ENCODE measurements at regions not wholly inside any gene's neighbourhood (a gene's known extent, or its start where the extent isn't known, plus 50 kb on each side); places are given as distances from the start of the nearest gene placed in this dataset.
"Not testable (repeated sequence)": the region's sequence is repeated elsewhere in the genome, so short reads cannot be mapped to it uniquely, and the experiment has no call there.

DNA sequence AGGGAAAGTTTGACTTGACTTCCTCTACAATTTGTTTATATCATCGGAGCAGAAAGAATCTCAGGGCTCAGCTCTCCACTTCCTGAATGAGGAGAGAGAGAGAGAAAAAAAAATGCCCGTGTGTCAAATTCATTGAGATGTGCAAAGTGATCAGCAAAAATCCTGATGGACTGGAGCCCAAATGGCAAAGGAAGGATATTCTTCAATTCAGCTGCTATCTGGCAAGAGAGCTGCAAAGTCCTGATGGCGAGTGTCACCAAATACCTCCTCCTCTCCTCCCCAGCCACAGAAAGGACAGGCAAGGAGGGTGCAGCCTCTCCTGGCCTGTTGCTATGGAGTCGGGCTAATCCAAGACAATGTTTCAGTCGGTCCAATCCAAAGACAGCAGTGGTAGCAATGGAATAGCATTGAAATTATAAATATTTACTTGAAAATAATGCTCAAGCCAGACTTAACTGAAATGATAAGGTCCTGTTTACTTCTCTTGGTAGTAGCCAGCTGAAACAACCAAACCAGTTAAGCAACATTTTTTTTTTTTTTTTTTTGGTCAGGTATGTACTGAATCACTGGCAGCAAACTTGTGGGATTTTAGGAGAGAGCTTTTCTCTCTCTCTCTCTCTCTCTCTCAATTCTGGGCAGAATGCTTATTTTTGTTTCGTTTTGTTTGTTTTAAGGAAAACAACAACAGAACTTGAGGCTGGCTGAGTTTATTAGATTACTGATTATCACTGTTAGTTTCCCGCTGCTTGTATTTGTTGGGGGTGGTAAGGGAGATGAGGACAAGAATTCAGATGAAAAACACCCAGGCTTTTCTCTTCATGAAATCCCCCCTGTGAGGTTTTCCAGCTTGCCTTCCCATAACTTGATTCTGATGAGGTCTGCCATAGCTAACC, 204.2 kb downstream of the BCAS1 start:
- TF ChIP-seq, protein P1, sequence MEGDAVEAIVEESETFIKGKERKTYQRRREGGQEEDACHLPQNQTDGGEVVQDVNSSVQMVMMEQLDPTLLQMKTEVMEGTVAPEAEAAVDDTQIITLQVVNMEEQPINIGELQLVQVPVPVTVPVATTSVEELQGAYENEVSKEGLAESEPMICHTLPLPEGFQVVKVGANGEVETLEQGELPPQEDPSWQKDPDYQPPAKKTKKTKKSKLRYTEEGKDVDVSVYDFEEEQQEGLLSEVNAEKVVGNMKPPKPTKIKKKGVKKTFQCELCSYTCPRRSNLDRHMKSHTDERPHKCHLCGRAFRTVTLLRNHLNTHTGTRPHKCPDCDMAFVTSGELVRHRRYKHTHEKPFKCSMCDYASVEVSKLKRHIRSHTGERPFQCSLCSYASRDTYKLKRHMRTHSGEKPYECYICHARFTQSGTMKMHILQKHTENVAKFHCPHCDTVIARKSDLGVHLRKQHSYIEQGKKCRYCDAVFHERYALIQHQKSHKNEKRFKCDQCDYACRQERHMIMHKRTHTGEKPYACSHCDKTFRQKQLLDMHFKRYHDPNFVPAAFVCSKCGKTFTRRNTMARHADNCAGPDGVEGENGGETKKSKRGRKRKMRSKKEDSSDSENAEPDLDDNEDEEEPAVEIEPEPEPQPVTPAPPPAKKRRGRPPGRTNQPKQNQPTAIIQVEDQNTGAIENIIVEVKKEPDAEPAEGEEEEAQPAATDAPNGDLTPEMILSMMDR (IDR thresholded peaks at IDR 0.05; ENCODE audit: extremely low read depth, low read depth, low read length): no peak
- Histone ChIP-seq H2AFZ (ENCODE audit: low read length) (peak overlapping the region; percentile 78), H3K27ac (ENCODE audit: low read depth, low read length) (peak overlapping the region; percentile 81), H3K4me2 (ENCODE audit: insufficient read depth, low read length) (peak overlapping the region; percentile 64), H4K20me1 (ENCODE audit: insufficient read depth, low read length) (no peaks in the 10 kb centered on the region), H3K27me3 (ENCODE audit: insufficient read depth, low read length) (no peaks in the 10 kb centered on the region), H3K4me1 (ENCODE audit: insufficient read depth, low read length) (peaks cover 31% of the 10 kb centered on the region), H3K36me3 (ENCODE audit: insufficient read depth, low read length) (no peaks in the 10 kb centered on the region), H3K79me2 (ENCODE audit: insufficient read depth, low read length) (no peaks in the 10 kb centered on the region), H3K4me3 (ENCODE audit: insufficient read depth, low read length) (peak overlapping the region; percentile 17), H3K9me3 (ENCODE audit: low read depth, low read length) (no peaks in the 10 kb centered on the region)
- DNase-seq (ENCODE audit: insufficient read length, low spot score, missing footprints): no peak

DNA sequence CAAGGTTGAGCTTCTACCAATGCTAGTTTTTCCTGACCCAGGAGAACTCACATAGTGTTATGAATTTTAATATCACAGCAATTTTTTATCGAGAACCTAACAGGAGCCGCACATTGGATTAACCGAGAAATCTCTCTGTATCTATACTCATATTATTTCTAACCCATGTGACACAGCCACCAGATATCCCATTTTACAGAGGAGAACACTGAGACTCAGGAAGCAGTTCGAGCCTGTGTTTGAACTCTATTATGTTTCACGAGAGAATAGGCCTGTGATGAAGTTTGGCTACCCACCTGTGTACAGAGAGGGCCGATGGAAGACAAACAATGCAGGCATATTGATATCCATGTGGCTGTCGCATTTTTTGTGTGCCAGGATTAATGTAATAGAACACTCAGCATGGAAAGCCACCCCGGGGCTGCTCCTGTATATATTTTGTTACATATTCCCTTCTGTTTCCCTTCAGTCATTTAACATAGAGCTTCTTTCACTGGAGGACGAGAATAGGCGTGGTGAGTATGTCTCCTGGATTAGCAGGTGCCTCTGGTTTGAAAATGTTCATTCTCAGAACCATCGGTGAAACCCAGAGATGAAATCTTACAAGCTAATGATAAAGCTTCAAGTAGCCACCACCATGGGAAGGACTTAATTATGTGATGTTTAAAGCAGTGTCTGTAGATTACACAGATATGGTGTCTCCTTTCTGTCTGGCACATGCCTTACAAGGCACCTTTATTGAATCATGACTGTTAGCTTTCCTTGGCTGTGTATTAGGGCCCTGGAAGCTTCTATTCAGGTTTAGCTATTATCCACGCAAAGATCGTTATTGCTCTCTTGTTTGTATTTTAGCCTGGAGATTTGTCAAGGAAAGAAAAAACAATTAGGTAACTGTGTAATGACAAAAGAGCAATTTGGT, 205.4 kb downstream of the BCAS1 start:
- peaks cover 32% of the 10 kb centered on the region for H3K4me1 ChIP-seq (ENCODE audit: insufficient read depth, low read length)
- H3K79me2 ChIP-seq (ENCODE audit: insufficient read depth, low read length); H3K36me3 ChIP-seq (ENCODE audit: insufficient read depth, low read length); H3K27me3 ChIP-seq (ENCODE audit: insufficient read depth, low read length); H3K4me3 ChIP-seq (ENCODE audit: insufficient read depth, low read length); H3K9me3 ChIP-seq (ENCODE audit: low read depth, low read length); H4K20me1 ChIP-seq (ENCODE audit: insufficient read depth, low read length); DNase-seq (ENCODE audit: insufficient read length, low spot score, missing footprints): not testable (repeated sequence)
- peak overlapping the region; percentile 64 for H3K4me2 ChIP-seq (ENCODE audit: insufficient read depth, low read length)
- H2AFZ ChIP-seq (ENCODE audit: low read length): peak overlapping the region; percentile 38
- peak overlapping the region; percentile 81 for H3K27ac ChIP-seq (ENCODE audit: low read depth, low read length)

DNA sequence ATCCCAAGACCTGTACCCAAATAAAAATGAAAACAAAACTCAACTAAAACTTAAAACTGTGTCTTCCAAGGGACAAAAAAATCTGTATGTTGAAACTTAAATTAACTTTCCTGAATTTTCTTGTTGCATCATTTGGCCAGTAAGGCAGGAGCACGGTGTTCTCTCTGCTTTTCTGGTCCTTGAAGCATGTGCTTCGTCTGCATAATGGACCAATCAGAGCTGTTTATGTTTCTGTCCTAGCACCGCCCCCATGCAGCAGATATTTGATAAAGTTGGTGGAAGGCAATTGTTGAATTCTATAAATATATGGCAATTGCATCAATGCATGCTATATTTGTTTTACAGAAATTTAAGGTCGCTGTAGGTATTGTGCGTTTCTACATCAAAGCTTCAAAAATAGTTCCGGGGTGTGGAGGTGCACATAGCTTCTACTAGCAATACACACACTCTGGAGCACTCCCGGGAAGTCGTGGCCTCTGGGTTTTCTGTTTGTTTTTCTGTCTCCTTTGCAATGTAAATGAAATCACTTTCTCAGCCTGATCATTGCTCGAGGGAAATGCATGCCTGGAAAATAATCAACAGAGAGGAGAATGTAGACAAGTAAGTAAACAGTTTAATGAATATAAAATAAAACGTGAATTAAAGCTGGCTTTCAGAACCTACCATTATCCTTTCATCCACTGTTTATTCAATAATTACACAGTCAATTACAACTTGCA, 206.3 kb downstream of the BCAS1 start:
- H3K4me1 ChIP-seq (ENCODE audit: insufficient read depth, low read length): peaks cover 30% of the 10 kb centered on the region
- H3K36me3 ChIP-seq (ENCODE audit: insufficient read depth, low read length); H3K79me2 ChIP-seq (ENCODE audit: insufficient read depth, low read length); H4K20me1 ChIP-seq (ENCODE audit: insufficient read depth, low read length); H3K4me2 ChIP-seq (ENCODE audit: insufficient read depth, low read length); H3K27me3 ChIP-seq (ENCODE audit: insufficient read depth, low read length); H2AFZ ChIP-seq (ENCODE audit: low read length); H3K9me3 ChIP-seq (ENCODE audit: low read depth, low read length); H3K27ac ChIP-seq (ENCODE audit: low read depth, low read length); DNase-seq (ENCODE audit: insufficient read length, low spot score, missing footprints); H3K4me3 ChIP-seq (ENCODE audit: insufficient read depth, low read length): not testable (repeated sequence)

DNA sequence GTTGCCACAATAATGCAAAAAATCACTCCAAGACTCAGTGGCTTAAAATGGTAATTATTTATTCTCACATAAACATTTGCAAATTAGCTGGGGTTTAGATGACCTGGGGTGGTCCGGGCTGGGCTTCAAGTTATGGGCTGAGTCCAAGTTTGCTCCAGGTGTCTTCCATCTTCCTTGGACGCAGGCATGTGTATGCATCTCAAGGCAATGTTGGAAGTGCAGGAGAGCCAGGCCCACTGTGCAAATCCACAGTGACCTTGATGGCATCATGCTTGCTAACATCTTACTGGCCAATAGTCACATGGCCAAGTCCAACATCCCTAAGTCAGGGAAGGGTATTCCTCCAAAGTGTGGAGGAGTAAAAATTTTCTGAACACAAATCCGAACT, 206.9 kb downstream of the BCAS1 start:
- H3K4me2 ChIP-seq (ENCODE audit: insufficient read depth, low read length); H3K27ac ChIP-seq (ENCODE audit: low read depth, low read length); H3K9me3 ChIP-seq (ENCODE audit: low read depth, low read length); H3K4me3 ChIP-seq (ENCODE audit: insufficient read depth, low read length); DNase-seq (ENCODE audit: insufficient read length, low spot score, missing footprints); H2AFZ ChIP-seq (ENCODE audit: low read length); H4K20me1 ChIP-seq (ENCODE audit: insufficient read depth, low read length); H3K79me2 ChIP-seq (ENCODE audit: insufficient read depth, low read length); H3K27me3 ChIP-seq (ENCODE audit: insufficient read depth, low read length); H3K36me3 ChIP-seq (ENCODE audit: insufficient read depth, low read length): not testable (repeated sequence)
- H3K4me1 ChIP-seq (ENCODE audit: insufficient read depth, low read length): peaks cover 30% of the 10 kb centered on the region

DNA sequence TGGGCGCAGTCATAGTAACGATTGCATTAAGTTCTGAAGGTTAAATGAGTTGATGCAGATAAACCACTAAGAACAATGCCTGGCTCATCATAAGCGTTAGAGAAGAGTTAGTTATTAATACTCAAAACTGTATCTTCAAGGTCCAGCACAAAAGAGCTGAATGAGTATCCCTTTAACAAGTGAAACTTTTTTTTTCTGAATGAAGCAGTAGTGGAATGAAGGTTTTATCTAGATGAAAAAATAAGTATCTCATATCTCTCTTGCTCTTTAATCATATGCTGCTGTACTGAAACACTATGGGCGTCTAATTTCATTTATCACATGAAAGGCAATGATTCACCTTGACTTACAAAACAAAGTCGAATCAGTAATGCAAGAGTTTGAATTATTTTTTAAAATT, 207.4 kb downstream of the BCAS1 start:
- not testable (repeated sequence) for H3K9me3 ChIP-seq (ENCODE audit: low read depth, low read length); H3K27me3 ChIP-seq (ENCODE audit: insufficient read depth, low read length); H4K20me1 ChIP-seq (ENCODE audit: insufficient read depth, low read length); H3K4me3 ChIP-seq (ENCODE audit: insufficient read depth, low read length); H2AFZ ChIP-seq (ENCODE audit: low read length); DNase-seq (ENCODE audit: insufficient read length, low spot score, missing footprints); H3K27ac ChIP-seq (ENCODE audit: low read depth, low read length); H3K4me2 ChIP-seq (ENCODE audit: insufficient read depth, low read length); H3K36me3 ChIP-seq (ENCODE audit: insufficient read depth, low read length); H3K79me2 ChIP-seq (ENCODE audit: insufficient read depth, low read length)
- H3K4me1 ChIP-seq (ENCODE audit: insufficient read depth, low read length): peaks cover 30% of the 10 kb centered on the region

DNA sequence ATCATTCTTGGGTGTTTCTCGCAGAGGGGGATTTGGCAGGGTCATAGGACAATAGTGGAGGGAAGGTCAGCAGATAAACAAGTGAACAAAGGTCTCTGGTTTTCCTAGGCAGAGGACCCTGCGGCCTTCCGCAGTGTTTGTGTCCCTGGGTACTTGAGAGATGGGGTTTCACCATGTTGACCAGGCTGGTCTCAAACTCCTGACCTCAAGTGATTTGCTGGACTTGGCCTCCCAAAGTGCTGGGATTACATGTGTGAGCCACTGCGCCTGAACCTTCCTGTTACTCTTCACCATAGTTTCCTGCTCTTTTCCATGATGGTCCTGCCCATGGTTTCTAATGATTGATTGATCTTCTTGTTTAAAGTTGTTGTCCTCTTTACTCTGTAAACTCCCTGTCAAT, 207.9 kb downstream of the BCAS1 start:
- H3K79me2 ChIP-seq (ENCODE audit: insufficient read depth, low read length); H3K36me3 ChIP-seq (ENCODE audit: insufficient read depth, low read length); H2AFZ ChIP-seq (ENCODE audit: low read length); H3K27me3 ChIP-seq (ENCODE audit: insufficient read depth, low read length); H4K20me1 ChIP-seq (ENCODE audit: insufficient read depth, low read length); H3K4me2 ChIP-seq (ENCODE audit: insufficient read depth, low read length); H3K9me3 ChIP-seq (ENCODE audit: low read depth, low read length); DNase-seq (ENCODE audit: insufficient read length, low spot score, missing footprints); H3K27ac ChIP-seq (ENCODE audit: low read depth, low read length); H3K4me3 ChIP-seq (ENCODE audit: insufficient read depth, low read length): not testable (repeated sequence)
- peaks cover 29% of the 10 kb centered on the region for H3K4me1 ChIP-seq (ENCODE audit: insufficient read depth, low read length)

DNA sequence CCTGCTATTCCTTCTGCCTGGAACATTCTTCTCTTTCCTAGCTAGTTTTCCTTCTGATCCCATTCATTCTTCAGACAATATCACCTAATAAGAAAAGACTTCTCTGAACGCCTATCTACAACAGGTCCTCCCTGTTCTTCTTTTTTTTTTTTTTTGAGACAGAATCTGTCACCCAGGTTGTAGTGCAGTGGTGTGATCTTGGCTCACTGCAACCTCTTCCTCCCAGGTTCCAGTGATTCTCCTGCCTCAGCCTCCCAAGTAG, 208.3 kb downstream of the BCAS1 start:
- not testable (repeated sequence) for H3K36me3 ChIP-seq (ENCODE audit: insufficient read depth, low read length); DNase-seq (ENCODE audit: insufficient read length, low spot score, missing footprints); H2AFZ ChIP-seq (ENCODE audit: low read length); H3K4me3 ChIP-seq (ENCODE audit: insufficient read depth, low read length); H4K20me1 ChIP-seq (ENCODE audit: insufficient read depth, low read length); H3K4me2 ChIP-seq (ENCODE audit: insufficient read depth, low read length); H3K27me3 ChIP-seq (ENCODE audit: insufficient read depth, low read length); H3K79me2 ChIP-seq (ENCODE audit: insufficient read depth, low read length); H3K9me3 ChIP-seq (ENCODE audit: low read depth, low read length); H3K27ac ChIP-seq (ENCODE audit: low read depth, low read length)
- H3K4me1 ChIP-seq (ENCODE audit: insufficient read depth, low read length): peaks cover 25% of the 10 kb centered on the region
